ENCODE measurements at regions not wholly inside any gene's neighbourhood (a gene's known extent, or its start where the extent isn't known, plus 50 kb on each side); places are given as distances from the start of the nearest gene placed in this dataset.

DNA sequence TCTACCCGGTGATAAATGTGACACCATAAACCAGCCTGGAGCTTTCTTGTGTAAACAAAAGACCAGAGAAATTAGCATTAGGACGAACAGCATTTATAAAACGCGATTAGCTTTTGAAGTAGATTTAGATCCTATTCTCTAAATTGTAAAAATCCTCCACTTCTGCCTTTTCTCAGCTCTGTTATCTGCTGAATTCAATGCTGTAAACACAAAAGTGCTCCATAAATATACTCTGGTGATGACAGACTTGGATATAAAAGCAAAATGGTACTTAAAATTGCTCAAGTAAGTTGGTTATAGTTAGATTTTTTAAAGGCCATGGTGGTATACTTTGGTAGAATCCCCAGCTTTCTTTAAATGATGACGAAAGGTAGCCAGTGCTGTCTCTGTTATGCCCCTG, 114.6 kb upstream of the RMST start:
- H3K27ac ChIP-seq (ENCODE audit: insufficient read depth in 1 of 2, low read depth in 1 of 2, low read length in 2 of 2, poor library complexity in 1 of 2, severe bottlenecking in 2 of 2) = no peak overlapping the region

GRCh38 chr12:97358361-97358760, 104.2 kb upstream of the RMST start:
- Histone ChIP-seq H3K27ac (ENCODE audit: insufficient read depth in 1 of 2, low read depth in 1 of 2, low read length in 2 of 2, poor library complexity in 1 of 2, severe bottlenecking in 2 of 2) (no peak overlapping the region), H3K9me3 (ENCODE audit: control extremely low read depth in 1 of 5, control insufficient read depth in 4 of 5, insufficient read depth in 2 of 5, low read depth in 1 of 5, low read length in 4 of 5) (peaks cover 0 to 3% (median 0%) of the 10 kb centered on the region in 5 experiments), H3K4me1 (ENCODE audit: control extremely low read depth in 1 of 4, control insufficient read depth in 4 of 4, insufficient read depth in 4 of 4, low read length in 3 of 4) (no peaks in the 10 kb centered on the region), H3K27me3 (replicated peaks in 2 of 5; ENCODE audit: control insufficient read depth in 4 of 5, insufficient read depth in 5 of 5, low read length in 4 of 5) (no peaks in the 10 kb centered on the region), H3K4me3 (ENCODE audit: control insufficient read depth in 1 of 7, extremely low read depth in 1 of 7, insufficient read depth in 4 of 7, low read depth in 2 of 7, low read length in 6 of 7) (no peak overlapping the region), H3K36me3 (ENCODE audit: control insufficient read depth in 4 of 4, insufficient read depth in 4 of 4, low read length in 3 of 4) (no peaks in the 10 kb centered on the region)
- no peak for DNase-seq
- WGBS (ENCODE audit: insufficient coverage) = 87% methylated on average over 2 of the region's 3 CpGs
- POLR2A ChIA-PET = no interaction called here
- CTCF ChIA-PET = interaction anchor here (0.8 kb wide), 1 partner anchor 49 kb away, joined by 3 read pairs; no protein-coding TSS in a partner anchor

More for the DNA sequence above, 114.6 kb upstream of the RMST start:
- Histone ChIP-seq H3K9me3 (ENCODE audit: control extremely low read depth in 1 of 5, control insufficient read depth in 4 of 5, insufficient read depth in 2 of 5, low read depth in 1 of 5, low read length in 4 of 5) (no peaks in the 10 kb centered on the region), H3K4me1 (ENCODE audit: control extremely low read depth in 1 of 4, control insufficient read depth in 4 of 4, insufficient read depth in 4 of 4, low read length in 3 of 4) (no peaks in the 10 kb centered on the region), H3K4me3 (ENCODE audit: control insufficient read depth in 1 of 7, extremely low read depth in 1 of 7, insufficient read depth in 4 of 7, low read depth in 2 of 7, low read length in 6 of 7) (no peak overlapping the region), H3K36me3 (ENCODE audit: control insufficient read depth in 4 of 4, insufficient read depth in 4 of 4, low read length in 3 of 4) (no peaks in the 10 kb centered on the region), H3K27me3 (replicated peaks in 2 of 5; ENCODE audit: control insufficient read depth in 4 of 5, insufficient read depth in 5 of 5, low read length in 4 of 5) (no peaks in the 10 kb centered on the region)
- no peak for DNase-seq
- POLR2A ChIA-PET = interaction anchor here (0.6 kb wide), 1 partner anchor 27 kb away, joined by 5 read pairs; no protein-coding TSS in a partner anchor
- 90% methylated on average over 1 of the region's 5 CpGs for WGBS (ENCODE audit: insufficient coverage)
- CTCF ChIA-PET = no interaction called here

DNA sequence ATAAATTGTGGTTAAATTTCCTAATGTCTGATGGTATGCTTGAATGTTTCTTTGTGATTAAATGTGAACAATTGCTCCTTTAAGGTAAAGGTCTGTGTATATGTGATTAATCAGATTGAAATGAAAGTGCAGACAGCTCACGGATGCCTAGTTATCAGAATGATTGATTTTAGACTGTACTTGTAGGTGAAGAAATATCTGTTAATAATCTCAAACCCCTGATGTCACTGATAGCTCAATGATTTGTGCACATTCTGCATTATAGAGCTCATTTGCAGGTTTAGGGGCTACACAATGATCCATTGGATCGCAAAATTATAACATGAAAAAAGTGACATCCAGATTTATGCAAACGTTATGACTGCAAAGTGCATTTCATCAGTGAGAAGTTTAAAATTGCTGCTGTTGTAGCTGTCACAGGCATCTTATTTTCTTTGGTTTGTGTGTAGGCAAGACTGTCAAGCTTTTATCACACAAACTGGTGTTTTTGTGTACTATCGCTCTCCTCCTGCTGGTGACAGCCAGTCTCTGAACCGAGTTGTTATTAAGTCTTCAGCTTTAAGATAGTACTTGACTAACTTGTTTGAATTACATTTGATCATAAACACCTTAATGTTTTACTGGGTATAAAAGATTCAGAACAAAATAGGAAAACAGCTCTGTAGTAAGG, 103.4 kb upstream of the RMST start:
- ChIA-PET CTCF (no interaction called here), POLR2A (no interaction called here)
- Histone ChIP-seq H3K27me3 (replicated peaks in 2 of 5; ENCODE audit: control insufficient read depth in 4 of 5, insufficient read depth in 5 of 5, low read length in 4 of 5) (no peaks in the 10 kb centered on the region), H3K4me3 (ENCODE audit: control insufficient read depth in 1 of 7, extremely low read depth in 1 of 7, insufficient read depth in 4 of 7, low read depth in 2 of 7, low read length in 6 of 7) (no peak overlapping the region), H3K36me3 (ENCODE audit: control insufficient read depth in 4 of 4, insufficient read depth in 4 of 4, low read length in 3 of 4) (no peaks in the 10 kb centered on the region), H3K9me3 (ENCODE audit: control extremely low read depth in 1 of 5, control insufficient read depth in 4 of 5, insufficient read depth in 2 of 5, low read depth in 1 of 5, low read length in 4 of 5) (peaks cover 0 to 3% (median 0%) of the 10 kb centered on the region in 5 experiments), H3K27ac (ENCODE audit: insufficient read depth in 1 of 2, low read depth in 1 of 2, low read length in 2 of 2, poor library complexity in 1 of 2, severe bottlenecking in 2 of 2) (no peak overlapping the region), H3K4me1 (ENCODE audit: control extremely low read depth in 1 of 4, control insufficient read depth in 4 of 4, insufficient read depth in 4 of 4, low read length in 3 of 4) (no peaks in the 10 kb centered on the region)
- WGBS (ENCODE audit: insufficient coverage) = 74% methylated on average over 3 of the region's 5 CpGs
- DNase-seq = no peak

GRCh38 chr12:97363693-97364092, 98.9 kb upstream of the RMST start:
- Histone ChIP-seq H3K27me3 (replicated peaks in 2 of 5; ENCODE audit: control insufficient read depth in 4 of 5, insufficient read depth in 5 of 5, low read length in 4 of 5) (no peaks in the 10 kb centered on the region), H3K27ac (ENCODE audit: insufficient read depth in 1 of 2, low read depth in 1 of 2, low read length in 2 of 2, poor library complexity in 1 of 2, severe bottlenecking in 2 of 2) (no peak overlapping the region), H3K4me3 (ENCODE audit: control insufficient read depth in 1 of 7, extremely low read depth in 1 of 7, insufficient read depth in 4 of 7, low read depth in 2 of 7, low read length in 6 of 7) (no peak overlapping the region), H3K9me3 (ENCODE audit: control extremely low read depth in 1 of 5, control insufficient read depth in 4 of 5, insufficient read depth in 2 of 5, low read depth in 1 of 5, low read length in 4 of 5) (no peaks in the 10 kb centered on the region), H3K4me1 (ENCODE audit: control extremely low read depth in 1 of 4, control insufficient read depth in 4 of 4, insufficient read depth in 4 of 4, low read length in 3 of 4) (no peaks in the 10 kb centered on the region), H3K36me3 (ENCODE audit: control insufficient read depth in 4 of 4, insufficient read depth in 4 of 4, low read length in 3 of 4) (no peaks in the 10 kb centered on the region)
- WGBS (ENCODE audit: insufficient coverage) = no CpG with 5 or more reads among the region's 1 CpG
- ChIA-PET POLR2A (no interaction called here), CTCF (no interaction called here)
- DNase-seq = no peak

- POLR2A ChIA-PET = no interaction called here
- Histone ChIP-seq H3K9me3 (ENCODE audit: control extremely low read depth in 1 of 5, control insufficient read depth in 4 of 5, insufficient read depth in 2 of 5, low read depth in 1 of 5, low read length in 4 of 5) (no peaks in the 10 kb centered on the region), H3K36me3 (ENCODE audit: control insufficient read depth in 4 of 4, insufficient read depth in 4 of 4, low read length in 3 of 4) (no peaks in the 10 kb centered on the region), H3K4me3 (ENCODE audit: control insufficient read depth in 1 of 7, extremely low read depth in 1 of 7, insufficient read depth in 4 of 7, low read depth in 2 of 7, low read length in 6 of 7) (no peak overlapping the region), H3K27ac (ENCODE audit: insufficient read depth in 1 of 2, low read depth in 1 of 2, low read length in 2 of 2, poor library complexity in 1 of 2, severe bottlenecking in 2 of 2) (no peak overlapping the region), H3K27me3 (replicated peaks in 2 of 5; ENCODE audit: control insufficient read depth in 4 of 5, insufficient read depth in 5 of 5, low read length in 4 of 5) (no peaks in the 10 kb centered on the region), H3K4me1 (ENCODE audit: control extremely low read depth in 1 of 4, control insufficient read depth in 4 of 4, insufficient read depth in 4 of 4, low read length in 3 of 4) (no peaks in the 10 kb centered on the region)
- CTCF ChIA-PET = no interaction called here
- DNase-seq = no peak
- 90% methylated on average over 5 of the region's 7 CpGs for WGBS (ENCODE audit: insufficient coverage)
Observed at GRCh38 chr12:97368462-97369163, 94.0 kb upstream of the RMST start.

- CTCF ChIA-PET = no interaction called here
- no peaks in the 10 kb centered on the region for H3K36me3 ChIP-seq (ENCODE audit: control insufficient read depth in 4 of 4, insufficient read depth in 4 of 4, low read length in 3 of 4)
- whole genome bisulfite sequencing (ENCODE audit: insufficient coverage) = no CpG with 5 or more reads among the region's 2 CpGs
Observed at GRCh38 chr12:97375310-97375709, 87.3 kb upstream of the RMST start.

DNA sequence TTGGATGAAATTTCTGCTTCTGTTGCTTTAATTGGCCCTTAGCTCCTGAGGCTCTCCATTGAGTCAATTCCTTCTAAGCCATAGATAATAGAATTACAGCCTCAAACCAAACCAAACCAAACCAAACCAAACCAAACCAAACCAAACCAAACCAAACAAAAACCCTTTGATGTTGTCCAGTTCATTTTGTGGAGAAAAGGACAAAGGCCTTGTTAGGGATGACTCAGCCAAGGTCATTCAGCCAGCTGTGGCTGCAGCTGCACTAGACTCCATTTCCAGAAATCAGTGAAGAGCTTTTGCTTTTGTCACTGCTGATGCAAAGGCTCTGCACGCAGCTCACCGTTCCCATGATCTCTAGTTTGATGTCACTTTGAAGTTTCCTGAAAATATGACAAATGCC, 82.2 kb upstream of the RMST start:
- WGBS (ENCODE audit: insufficient coverage) = 100% methylated on average over 2 of the region's 2 CpGs

More at GRCh38 chr12:97375310-97375709, 87.3 kb upstream of the RMST start:
- Histone ChIP-seq H3K9me3 (ENCODE audit: control extremely low read depth in 1 of 5, control insufficient read depth in 4 of 5, insufficient read depth in 2 of 5, low read depth in 1 of 5, low read length in 4 of 5) (no peaks in the 10 kb centered on the region), H3K4me3 (ENCODE audit: control insufficient read depth in 1 of 7, extremely low read depth in 1 of 7, insufficient read depth in 4 of 7, low read depth in 2 of 7, low read length in 6 of 7) (no peak overlapping the region), H3K4me1 (ENCODE audit: control extremely low read depth in 1 of 4, control insufficient read depth in 4 of 4, insufficient read depth in 4 of 4, low read length in 3 of 4) (no peaks in the 10 kb centered on the region), H3K27me3 (replicated peaks in 2 of 5; ENCODE audit: control insufficient read depth in 4 of 5, insufficient read depth in 5 of 5, low read length in 4 of 5) (peaks cover 0 to 2% (median 0%) of the 10 kb centered on the region in 5 experiments), H3K27ac (ENCODE audit: insufficient read depth in 1 of 2, low read depth in 1 of 2, low read length in 2 of 2, poor library complexity in 1 of 2, severe bottlenecking in 2 of 2) (no peak overlapping the region)
- DNase-seq = no peak
- POLR2A ChIA-PET = interaction anchor here (0.6 kb wide), 1 partner anchor 27 kb away, joined by 5 read pairs; no protein-coding TSS in a partner anchor

More for the DNA sequence above, 82.2 kb upstream of the RMST start:
- H3K36me3 ChIP-seq (ENCODE audit: control insufficient read depth in 4 of 4, insufficient read depth in 4 of 4, low read length in 3 of 4) = no peaks in the 10 kb centered on the region
- no peak overlapping the region for H3K27ac ChIP-seq (ENCODE audit: insufficient read depth in 1 of 2, low read depth in 1 of 2, low read length in 2 of 2, poor library complexity in 1 of 2, severe bottlenecking in 2 of 2)
- DNase-seq = no peak
- H3K4me1 ChIP-seq (ENCODE audit: control extremely low read depth in 1 of 4, control insufficient read depth in 4 of 4, insufficient read depth in 4 of 4, low read length in 3 of 4) = no peaks in the 10 kb centered on the region
- H3K27me3 ChIP-seq (replicated peaks in 2 of 5; ENCODE audit: control insufficient read depth in 4 of 5, insufficient read depth in 5 of 5, low read length in 4 of 5) = peaks cover 0 to 2% (median 0%) of the 10 kb centered on the region in 5 experiments
- peaks cover 0 to 7% (median 0%) of the 10 kb centered on the region in 5 experiments for H3K9me3 ChIP-seq (ENCODE audit: control extremely low read depth in 1 of 5, control insufficient read depth in 4 of 5, insufficient read depth in 2 of 5, low read depth in 1 of 5, low read length in 4 of 5)
- POLR2A ChIA-PET = no interaction called here
- CTCF ChIA-PET = no interaction called here
- H3K4me3 ChIP-seq (ENCODE audit: control insufficient read depth in 1 of 7, extremely low read depth in 1 of 7, insufficient read depth in 4 of 7, low read depth in 2 of 7, low read length in 6 of 7) = no peak overlapping the region
